Activated T-cell treated with anti-CD3 and anti-CD28 coated beads, Interleukin-2, amount 50 U/mL, for 1 hour (primary cell): ENCODE measurements at regions not wholly inside any gene's neighbourhood (a gene's known extent, or its start where the extent isn't known, plus 50 kb on each side); places are given as distances from the start of the nearest gene placed in this dataset.

Experiments used
- DNase-seq: peaks from one replicate; pipeline ENCODE4 v3.0.0-alpha.2; 2020

GRCh38 chr21:31497914-31498313 is 153.9 kb upstream of the TIAM1 start:
- DNase-seq, result no peak

- DNase-seq, result no peak
Observed at GRCh38 chr21:31493350-31493880, 149.4 kb upstream of the TIAM1 start.

DNA sequence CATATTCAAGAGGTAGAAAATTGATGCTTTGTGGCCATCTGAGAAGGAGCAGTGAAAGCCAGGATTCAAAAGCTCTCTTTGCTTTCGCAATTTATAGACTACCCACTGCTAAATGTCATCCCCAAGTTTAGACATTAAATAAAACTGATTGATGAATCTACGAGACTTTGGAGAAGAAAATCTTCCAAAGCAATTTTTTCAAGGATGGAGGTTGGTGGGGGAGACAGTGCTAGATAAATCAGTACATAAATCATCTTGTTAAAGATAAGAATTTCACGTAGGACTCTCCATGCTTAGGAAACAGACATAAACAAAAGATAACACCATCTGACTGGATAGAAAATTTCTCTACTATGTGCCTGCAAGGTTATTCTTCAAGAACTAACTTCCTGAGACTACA is 147.6 kb upstream of the TIAM1 start:
- no peak for DNase-seq

DNA sequence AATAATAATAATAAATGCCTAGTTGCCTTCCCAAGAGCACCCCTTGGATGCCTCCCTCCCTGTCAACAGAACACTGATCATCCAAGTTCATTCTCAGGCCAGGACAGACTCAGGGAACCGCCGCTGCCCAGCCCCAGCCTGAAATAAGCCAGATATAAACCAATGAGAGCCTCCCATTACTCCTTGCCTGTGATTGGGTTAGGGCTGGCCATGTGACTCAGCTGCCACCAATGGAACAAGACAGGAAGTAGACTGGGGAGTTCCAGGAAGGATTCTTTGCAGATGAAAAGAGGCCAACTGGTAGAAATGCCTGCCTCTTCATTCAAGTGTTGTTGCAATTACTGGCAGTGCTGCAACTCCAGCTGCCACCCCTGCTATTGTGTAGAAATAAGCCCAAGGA is 146.4 kb upstream of the TIAM1 start:
- no peak for DNase-seq

DNA sequence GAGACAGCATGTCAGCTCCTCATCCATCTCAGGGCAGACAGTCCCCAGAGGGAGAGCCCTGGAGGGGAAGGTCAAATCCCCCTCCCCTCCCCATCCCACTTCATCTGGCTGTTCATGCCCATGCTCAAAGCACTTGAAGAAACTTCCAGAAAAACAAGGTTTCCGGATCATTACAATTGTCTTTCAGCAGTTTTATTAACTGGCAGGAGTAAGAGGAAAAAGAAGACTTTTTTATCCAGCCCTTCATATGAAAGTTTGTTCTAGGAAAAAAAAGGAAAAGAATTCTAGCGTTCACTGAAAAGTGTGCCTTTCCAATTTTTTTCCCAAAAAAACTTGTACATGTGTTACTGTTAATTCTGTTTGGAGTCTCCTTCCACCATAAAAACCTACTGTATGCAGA is 145.7 kb upstream of the TIAM1 start:
- DNase-seq, result no peak

- DNase-seq, result no peak
Observed at GRCh38 chr21:31489014-31489413, 145.0 kb upstream of the TIAM1 start.

GRCh38 chr21:31484219-31484618 is 140.2 kb upstream of the TIAM1 start:
- no peak for DNase-seq

GRCh38 chr21:31483146-31483545 is 139.1 kb upstream of the TIAM1 start:
- no peak for DNase-seq

- no peak for DNase-seq
Observed at GRCh38 chr21:31482460-31482859, 138.4 kb upstream of the TIAM1 start.

GRCh38 chr21:31480228-31480627 is 136.2 kb upstream of the TIAM1 start:
- no peak for DNase-seq

DNA sequence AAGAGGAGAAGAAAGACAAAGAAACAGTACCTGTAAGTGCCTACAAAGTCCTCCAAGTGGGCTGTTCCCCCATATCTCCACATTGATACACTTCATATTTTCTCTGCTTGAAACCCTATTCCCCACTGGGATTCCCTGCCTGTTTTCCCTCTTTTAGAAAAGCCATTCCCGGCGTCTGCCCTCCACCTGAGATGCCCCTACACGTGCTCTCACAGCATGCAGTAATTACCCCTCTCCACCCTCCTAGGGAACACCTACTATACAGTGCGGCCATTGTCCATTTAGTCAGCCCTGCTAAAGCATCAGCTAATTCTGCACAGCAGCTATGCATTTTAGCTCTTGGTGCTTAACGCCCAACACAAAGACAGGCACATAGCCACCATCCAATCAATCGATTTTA is 135.7 kb upstream of the TIAM1 start:
- DNase-seq, result no peak

DNA sequence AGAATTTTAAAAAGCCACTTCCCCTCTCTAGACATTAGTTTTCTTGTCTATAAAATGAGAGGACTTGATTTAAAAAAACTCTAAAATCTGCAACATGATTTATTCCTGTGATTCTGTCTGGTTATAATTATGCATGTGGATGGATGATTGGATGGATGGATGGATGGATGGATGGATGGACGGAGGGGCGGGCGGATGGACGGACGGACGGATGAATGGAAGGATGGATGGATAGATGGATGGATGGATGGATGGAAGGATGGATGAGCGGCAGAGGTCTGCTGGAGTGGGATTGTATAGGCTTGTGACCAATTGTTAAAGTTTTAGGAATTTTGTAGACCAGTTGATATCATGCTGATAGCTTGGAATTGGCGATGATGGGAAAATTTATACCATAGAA is 135.2 kb upstream of the TIAM1 start:
- no peak for DNase-seq

GRCh38 chr21:31476263-31477022 is 132.4 kb upstream of the TIAM1 start:
- DNase-seq, result no peak

- no peak for DNase-seq
Observed at GRCh38 chr21:31475223-31475622, 131.2 kb upstream of the TIAM1 start.

DNA sequence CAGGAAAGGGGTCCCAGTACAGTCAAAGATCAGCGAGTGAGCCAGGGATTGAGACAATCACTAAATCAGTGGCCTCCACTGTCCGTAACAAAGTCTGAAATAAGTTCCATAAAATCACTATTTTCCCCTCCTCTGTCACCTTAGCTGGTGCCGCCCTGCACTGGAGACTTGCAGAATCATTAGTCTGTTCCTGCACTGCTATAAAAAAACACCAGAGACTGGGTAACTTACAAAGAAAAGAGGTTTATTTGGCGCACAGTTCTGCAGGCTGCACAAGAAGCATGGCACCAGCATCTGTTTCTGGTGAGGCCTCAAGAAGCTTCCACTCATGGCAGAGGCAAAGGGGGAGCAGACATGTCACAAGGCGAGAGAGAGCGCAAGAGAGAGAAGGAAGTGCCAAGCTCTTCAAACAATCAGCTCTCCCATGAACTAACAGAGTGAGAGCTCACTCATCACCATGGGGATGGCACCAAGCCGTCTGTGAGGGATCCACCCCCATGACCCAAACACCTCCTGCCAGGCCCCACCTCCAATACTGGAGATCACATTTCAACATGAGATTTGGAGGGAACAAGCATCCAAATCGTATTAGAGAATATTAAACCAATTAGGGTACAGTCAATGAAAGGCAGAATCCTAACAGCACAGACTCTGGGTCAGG is 129.8 kb upstream of the TIAM1 start:
- DNase-seq, result no peak

- DNase-seq, result no peak
Observed at GRCh38 chr21:31471865-31472264, 127.8 kb upstream of the TIAM1 start.

GRCh38 chr21:31470896-31471694 is 127.0 kb upstream of the TIAM1 start:
- no peak for DNase-seq

DNA sequence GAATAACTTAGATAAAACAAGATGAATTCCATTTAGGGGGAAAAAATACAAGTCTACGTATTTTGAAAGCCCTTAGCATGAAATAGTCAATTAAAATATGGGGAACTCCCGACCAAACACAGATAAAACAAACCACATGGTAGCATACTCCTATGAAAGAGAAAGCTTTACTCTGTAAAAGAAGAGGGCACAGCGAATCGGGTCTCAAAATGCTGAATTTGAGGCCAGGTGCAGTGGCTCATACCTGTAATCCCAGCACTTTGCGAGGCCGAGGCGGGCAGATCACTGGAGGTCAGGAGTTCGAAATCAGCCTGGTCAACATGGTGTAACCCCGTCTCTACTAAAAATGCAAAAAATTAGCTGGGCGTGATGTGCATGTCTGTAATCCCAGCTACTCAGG is 116.9 kb upstream of the TIAM1 start:
- no peak for DNase-seq

DNA sequence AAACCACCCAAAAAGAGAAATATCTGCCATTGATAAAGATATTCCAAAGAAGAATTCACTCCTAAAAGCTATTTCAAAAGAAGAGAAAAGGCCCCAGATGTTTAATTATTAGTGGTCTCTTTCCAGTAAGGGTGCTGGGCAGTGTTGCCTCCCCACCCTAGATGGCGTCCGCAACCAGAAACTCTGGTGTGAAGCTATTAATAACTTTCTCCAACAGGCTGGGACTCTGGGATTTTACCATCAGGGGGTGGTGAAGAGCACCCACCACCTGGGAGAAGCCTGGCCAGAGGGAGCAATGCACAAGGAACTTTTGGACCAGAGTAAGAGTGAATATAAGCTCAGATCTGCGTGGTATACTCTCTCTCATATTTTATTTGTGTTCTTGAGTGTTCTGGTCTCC is 115.4 kb upstream of the TIAM1 start:
- DNase-seq, result no peak

GRCh38 chr21:31457675-31458074 is 113.6 kb upstream of the TIAM1 start:
- no peak for DNase-seq

- DNase-seq, result no peak
Observed at GRCh38 chr21:31456201-31456600, 112.1 kb upstream of the TIAM1 start.

- no peak for DNase-seq
Observed at GRCh38 chr21:31455506-31455905, 111.4 kb upstream of the TIAM1 start.

DNA sequence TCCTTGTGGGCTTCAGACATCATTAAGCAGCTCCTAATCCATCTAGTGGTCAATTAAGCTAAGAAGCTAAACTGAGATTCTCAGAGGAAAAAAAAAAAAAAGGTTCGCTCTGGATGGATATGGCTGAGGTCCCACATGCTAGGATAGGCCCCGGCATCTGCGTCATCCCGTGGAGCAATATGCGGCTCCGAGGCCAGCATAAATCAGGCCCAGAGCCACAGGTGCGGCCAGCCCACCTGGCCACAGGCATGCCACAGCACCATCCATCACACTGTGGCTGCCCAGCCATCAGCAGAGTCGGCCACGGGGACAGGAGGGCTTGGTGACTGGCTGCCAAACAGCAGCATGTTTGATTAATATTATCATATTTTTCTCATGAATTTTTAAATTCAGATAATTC is 106.9 kb upstream of the TIAM1 start:
- DNase-seq, result no peak
